GM23338 (cell line): ENCODE measurements at regions not wholly inside any gene's neighbourhood (a gene's known extent, or its start where the extent isn't known, plus 50 kb on each side); places are given as distances from the start of the nearest gene placed in this dataset.

Source experiments
- ATAC-seq: fragments of 200-7000 bp; cut with Tn5 transposase; 3 replicates; pipeline ENCODE4 v1.9.1; 2020
- DNase-seq: peaks from one replicate; pipeline ENCODE4 v3.0.0-alpha.2; 2015; ENCODE audit warnings: low spot score
- H2AFZ ChIP-seq: fragments of 200-600 bp; sonication (generic); 2 replicates; pipeline ENCODE4 v1.8.0; 2016; ENCODE audit warnings: antibody characterized with exemption, mild to moderate bottlenecking, moderate library complexity
- H3F3A ChIP-seq: fragments of 200-600 bp; sonication (generic); replicated peaks from 2 replicates; pipeline ENCODE4 v1.8.0; 2017; ENCODE audit warnings: antibody characterized with exemption, mixed run types, low read depth
- H3K27ac ChIP-seq: fragments of 200-600 bp; sonication (generic); 2 replicates; pipeline ENCODE4 v1.6.1; 2016; ENCODE audit warnings: low read depth
- H3K27me3 ChIP-seq: fragments of 200-600 bp; sonication (generic); 2 replicates; pipeline ENCODE4 v1.8.0; 2016; ENCODE audit warnings: mild to moderate bottlenecking, mixed run types, moderate library complexity; ENCODE audit not compliant: insufficient read depth
- H3K36me3 ChIP-seq: fragments of 200-600 bp; sonication (generic); 2 replicates; pipeline ENCODE4 v1.8.0; 2016; ENCODE audit warnings: mild to moderate bottlenecking; ENCODE audit not compliant: insufficient read depth
- H3K4me1 ChIP-seq: fragments of 200-600 bp; sonication (generic); 2 replicates; pipeline ENCODE4 v1.8.0; 2016; ENCODE audit warnings: mild to moderate bottlenecking, moderate library complexity; ENCODE audit not compliant: insufficient read depth
- H3K4me2 ChIP-seq: fragments of 200-600 bp; sonication (generic); 2 replicates; pipeline ENCODE4 v1.7.1; 2017; ENCODE audit warnings: mixed run types
- H3K4me3 ChIP-seq: fragments of 200-600 bp; sonication (generic); 2 replicates; pipeline ENCODE4 v1.6.1; 2016; ENCODE audit warnings: mixed run types
- H3K79me2 ChIP-seq: fragments of 200-600 bp; sonication (generic); replicated peaks from 2 replicates; pipeline ENCODE4 v1.8.0; 2017; ENCODE audit warnings: mild to moderate bottlenecking; ENCODE audit not compliant: insufficient read depth
- H3K9me2 ChIP-seq: fragments of 200-600 bp; sonication (generic); 2 replicates; pipeline ENCODE4 v1.8.0; 2017; ENCODE audit not compliant: insufficient read depth
- H4K20me1 ChIP-seq: fragments of 200-600 bp; sonication (generic); replicated peaks from 2 replicates; pipeline ENCODE4 v1.8.0; 2017; ENCODE audit warnings: mild to moderate bottlenecking; ENCODE audit not compliant: insufficient read depth
- H3K27ac Mint-ChIP-seq: 2 replicates; pipeline ENCODE4 v1.8.0; 2020; ENCODE audit warnings: inconsistent platforms, mild to moderate bottlenecking, moderate library complexity, mixed read lengths
- H3K27me3 Mint-ChIP-seq: 3 replicates; pipeline ENCODE4 v1.8.0; 2022; ENCODE audit warnings: low read depth, mild to moderate bottlenecking, moderate library complexity, mixed read lengths, inconsistent platforms; ENCODE audit not compliant: insufficient read depth, poor library complexity
- H3K36me3 Mint-ChIP-seq: 3 replicates; pipeline ENCODE4 v1.8.0; 2021; ENCODE audit warnings: low read depth, mild to moderate bottlenecking, inconsistent platforms, moderate library complexity, mixed read lengths
- H3K4me1 Mint-ChIP-seq: 3 replicates; pipeline ENCODE4 v1.8.0; 2020; ENCODE audit warnings: mild to moderate bottlenecking, inconsistent platforms, mixed read lengths
- H3K4me3 Mint-ChIP-seq: 3 replicates; pipeline ENCODE4 v1.8.0; 2021; ENCODE audit warnings: moderate library complexity, mild to moderate bottlenecking, inconsistent platforms, mixed read lengths
- H3K9me3 Mint-ChIP-seq: 3 replicates; pipeline ENCODE4 v1.8.0; 2020; ENCODE audit warnings: moderate library complexity, mild to moderate bottlenecking, inconsistent platforms, mixed read lengths
- CREB1 ChIP-seq: fragments of 250-450 bp; sonication (Bioruptor Pico); IDR thresholded peaks from 2 replicates; pipeline ENCODE4 v1.5.0; 2020; ENCODE audit warnings: low read depth, mild to moderate bottlenecking, moderate library complexity
- CTCF ChIP-seq, 2 experiments: fragments of 200-600 bp in 1 of 2; sonication (generic) in 1 of 2; conservative IDR thresholded peaks; 2 replicates each; pipeline versions ENCODE4 v1.5.1 to v1.6.1; 2016 to 2017; ENCODE audit warnings: antibody characterized with exemption in 2 of 2, low read depth in 2 of 2, mild to moderate bottlenecking in 2 of 2, moderate library complexity in 1 of 2
- ETS1 ChIP-seq: IDR thresholded peaks from 2 replicates; pipeline ENCODE4 v1.6.1; 2016; ENCODE audit warnings: antibody characterized with exemption
- EZH2 ChIP-seq: fragments of 200-600 bp; sonication (generic); IDR thresholded peaks from one replicate; pipeline ENCODE4 v1.8.0; 2017; ENCODE audit warnings: antibody characterized with exemption, mild to moderate bottlenecking, low read depth; ENCODE audit not compliant: unreplicated experiment
- EZH2phosphoT487 ChIP-seq: fragments of 200-600 bp; sonication (generic); IDR thresholded peaks from one replicate; pipeline ENCODE4 v1.8.1; 2018; ENCODE audit warnings: antibody characterized with exemption; ENCODE audit not compliant: unreplicated experiment
- JUNB ChIP-seq: IDR thresholded peaks from one replicate; pipeline ENCODE4 v1.6.1; 2016; ENCODE audit warnings: antibody characterized with exemption; ENCODE audit not compliant: unreplicated experiment
- NANOG ChIP-seq: IDR thresholded peaks from 2 replicates; pipeline ENCODE4 v1.6.1; 2016; ENCODE audit warnings: antibody characterized with exemption, borderline replicate concordance
- POLR2AphosphoS5 ChIP-seq: IDR thresholded peaks from 2 replicates; pipeline ENCODE4 v1.6.1; 2016; ENCODE audit warnings: antibody characterized with exemption, low read depth
- REST ChIP-seq: IDR thresholded peaks from one replicate; pipeline ENCODE4 v1.6.1; 2018; ENCODE audit warnings: antibody characterized with exemption; ENCODE audit not compliant: unreplicated experiment
- STAT1 ChIP-seq: IDR thresholded peaks from one replicate; pipeline ENCODE4 v1.6.1; 2016; ENCODE audit warnings: antibody characterized with exemption; ENCODE audit not compliant: unreplicated experiment
- ZNF114 ChIP-seq: fragments of 250-450 bp; sonication (Bioruptor Pico); IDR thresholded peaks from 2 replicates; pipeline ENCODE4 v1.5.0; 2020; ENCODE audit warnings: mild to moderate bottlenecking, moderate library complexity
- ZNF331 ChIP-seq: fragments of 250-450 bp; sonication (Bioruptor Pico); IDR thresholded peaks from 2 replicates; pipeline ENCODE4 v1.5.0; 2020; ENCODE audit warnings: low read depth, mild to moderate bottlenecking, moderate library complexity
- ZNF462 ChIP-seq: fragments of 250-450 bp; sonication (Bioruptor Pico); IDR thresholded peaks from 2 replicates; pipeline ENCODE4 v1.5.0; 2020; ENCODE audit warnings: mild to moderate bottlenecking, moderate library complexity

GRCh38 chr7:52781250-52781649 lies 254.2 kb upstream of the POM121L12 start:
- no peaks in the 10 kb centered on the region for H3F3A ChIP-seq
- no peak overlapping the region for H3K27ac ChIP-seq
- DNase-seq (no peak), ATAC-seq (no peak)
- H3K4me1 Mint-ChIP-seq = no peaks in the 10 kb centered on the region
- no peaks in the 10 kb centered on the region for H4K20me1 ChIP-seq
- no peaks in the 10 kb centered on the region for H3K4me1 ChIP-seq
- H3K27me3 ChIP-seq = no peaks in the 10 kb centered on the region
- H3K27ac Mint-ChIP-seq = no peak overlapping the region
- TF ChIP-seq EZH2phosphoT487 (no peak), ZNF114 (CRISPR knock-in tag) (no peak), REST (no peak), EZH2 (no peak), JUNB (no peak), CTCF (conservative IDR thresholded peaks at IDR 0.05; ENCODE audit: low read depth in 2 of 2) (no peak), NANOG (no peak), POLR2AphosphoS5 (no peak), CREB1 (CRISPR knock-in tag) (no peak), ETS1 (no peak), ZNF462 (no peak), STAT1 (no peak), ZNF331 (CRISPR knock-in tag) (no peak)
- no peaks in the 10 kb centered on the region for H3K9me3 Mint-ChIP-seq
- no peaks in the 10 kb centered on the region for H3K27me3 Mint-ChIP-seq
- H3K9me2 ChIP-seq = peaks cover 6% of the 10 kb centered on the region; the same call in 1 of the 2 replicates
- no peak overlapping the region for H3K4me2 ChIP-seq
- no peaks in the 10 kb centered on the region for H3K36me3 ChIP-seq
- no peak overlapping the region for H3K4me3 ChIP-seq
- H2AFZ ChIP-seq = no peak overlapping the region
- no peaks in the 10 kb centered on the region for H3K79me2 ChIP-seq
- H3K36me3 Mint-ChIP-seq = no peaks in the 10 kb centered on the region
- H3K4me3 Mint-ChIP-seq = no peak overlapping the region
